ENCODE measurements at regions not wholly inside any gene's neighbourhood (a gene's known extent, or its start where the extent isn't known, plus 50 kb on each side); places are given as distances from the start of the nearest gene placed in this dataset.
"Not testable (repeated sequence)": the region's sequence is repeated elsewhere in the genome, so short reads cannot be mapped to it uniquely, and the experiment has no call there.

GRCh38 chr7:356691-357462 lies 66.9 kb downstream of the FOXL3 start:
- DNase-seq, result no peak

GRCh38 chr7:357531-358209 lies 67.7 kb downstream of the FOXL3 start:
- DNase-seq, result no peak

GRCh38 chr7:358352-358751 lies 68.4 kb downstream of the FOXL3 start:
- DNase-seq, result no peak

- DNase-seq, result no peak
Observed at GRCh38 chr7:359226-359765, 69.3 kb downstream of the FOXL3 start.

- no peak for DNase-seq
Observed at GRCh38 chr7:359766-360361, 69.9 kb downstream of the FOXL3 start.

GRCh38 chr7:360454-361100 lies 70.6 kb downstream of the FOXL3 start:
- DNase-seq, result no peak

GRCh38 chr7:361182-361581 lies 71.2 kb downstream of the FOXL3 start:
- not testable (repeated sequence) for DNase-seq

GRCh38 chr7:361680-362401 lies 71.9 kb downstream of the FOXL3 start:
- DNase-seq, result no peak

GRCh38 chr7:362402-363096 lies 72.6 kb downstream of the FOXL3 start:
- DNase-seq, result no peak

- no peak for DNase-seq
Observed at GRCh38 chr7:363626-364025, 73.7 kb downstream of the FOXL3 start.

GRCh38 chr7:364536-364935 lies 74.6 kb downstream of the FOXL3 start:
- no peak for DNase-seq

- no peak for DNase-seq
Observed at GRCh38 chr7:365593-365992, 75.6 kb downstream of the FOXL3 start.

- DNase-seq, result no peak
Observed at GRCh38 chr7:366161-366803, 76.3 kb downstream of the FOXL3 start.

GRCh38 chr7:367351-367901 lies 77.5 kb downstream of the FOXL3 start:
- no peak for DNase-seq

GRCh38 chr7:368651-369475 lies 78.9 kb downstream of the FOXL3 start:
- no peak for DNase-seq

- DNase-seq, result no peak
Observed at GRCh38 chr7:369476-370258, 79.7 kb downstream of the FOXL3 start.

GRCh38 chr7:370259-370625 lies 80.3 kb downstream of the FOXL3 start:
- no peak for DNase-seq

GRCh38 chr7:370775-371118 lies 80.8 kb downstream of the FOXL3 start:
- no peak for DNase-seq

- DNase-seq, result no peak
Observed at GRCh38 chr7:371119-371778, 81.3 kb downstream of the FOXL3 start.

Data from NCI-H524 treated with DMSO at 0.1 percent for 48 hours (cell line).